Keratinocyte (primary cell): ENCODE measurements at regions not wholly inside any gene's neighbourhood (a gene's known extent, or its start where the extent isn't known, plus 50 kb on each side); places are given as distances from the start of the nearest gene placed in this dataset.

Experiments
- CTCF ChIP-seq, 3 experiments: IDR thresholded peaks in 1 of 3; conservative IDR thresholded peaks in 1 of 3; optimal IDR thresholded peaks in 1 of 3; 2 replicates in 2 of 3; 3 replicates in 1 of 3; pipeline versions ENCODE3 to v1.5.1; 2011; ENCODE audit warnings: low read length in 3 of 3, mild to moderate bottlenecking in 3 of 3, moderate library complexity in 2 of 3, control low read depth in 1 of 3, inconsistent platforms in 1 of 3; ENCODE audit not compliant: insufficient read depth in 2 of 3; ENCODE audit errors: extremely low read depth in 1 of 3
- EZH2 ChIP-seq: IDR thresholded peaks from one replicate; pipeline ENCODE4 v1.6.1; 2012; ENCODE audit warnings: inconsistent platforms, mild to moderate bottlenecking, low read length, moderate library complexity

DNA sequence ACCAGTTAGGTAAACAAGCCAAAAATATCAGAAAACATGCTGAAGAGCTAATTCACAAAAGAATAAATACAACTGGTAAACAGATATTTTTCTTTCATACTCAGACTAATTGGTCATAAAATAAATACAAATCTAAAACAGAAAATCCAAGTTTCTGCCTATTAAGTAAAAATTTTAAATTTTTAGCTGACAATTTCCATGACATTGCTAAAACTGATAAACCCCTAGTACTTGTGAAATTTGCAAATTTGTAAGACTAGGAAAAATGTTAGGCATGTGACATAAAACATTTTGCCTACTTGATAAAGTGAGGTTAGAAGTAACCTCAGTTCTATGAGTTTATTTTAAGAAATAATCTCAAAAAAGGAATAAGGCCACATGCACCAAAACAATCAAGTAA lies 356.1 kb downstream of the LRATD1 start:
- no peak for TF ChIP-seq CTCF (optimal IDR thresholded peaks at IDR 0.05 in 1 of 3, IDR thresholded peaks at IDR 0.05 in 1 of 3, conservative IDR thresholded peaks at IDR 0.05 in 1 of 3; ENCODE audit: extremely low read depth in 1 of 3, insufficient read depth in 2 of 3, low read length in 3 of 3)
- TF ChIP-seq EZH2: no peak
